Activated naive CD4-positive, alpha-beta T cell treated with anti-CD3 and anti-CD28 coated beads, Interleukin-2, amount 50 U/mL, for 16 hours (primary cell): ENCODE measurements at regions not wholly inside any gene's neighbourhood (a gene's known extent, or its start where the extent isn't known, plus 50 kb on each side); places are given as distances from the start of the nearest gene placed in this dataset.
A peak's percentile ranks its signal among the peaks of the same experiment; 100 is the strongest.
"Not testable (repeated sequence)": the region's sequence is repeated elsewhere in the genome, so short reads cannot be mapped to it uniquely, and the experiment has no call there.

Experiments
- DNase-seq: peaks from one replicate; pipeline ENCODE4 v3.0.0-alpha.2; 2020

DNA sequence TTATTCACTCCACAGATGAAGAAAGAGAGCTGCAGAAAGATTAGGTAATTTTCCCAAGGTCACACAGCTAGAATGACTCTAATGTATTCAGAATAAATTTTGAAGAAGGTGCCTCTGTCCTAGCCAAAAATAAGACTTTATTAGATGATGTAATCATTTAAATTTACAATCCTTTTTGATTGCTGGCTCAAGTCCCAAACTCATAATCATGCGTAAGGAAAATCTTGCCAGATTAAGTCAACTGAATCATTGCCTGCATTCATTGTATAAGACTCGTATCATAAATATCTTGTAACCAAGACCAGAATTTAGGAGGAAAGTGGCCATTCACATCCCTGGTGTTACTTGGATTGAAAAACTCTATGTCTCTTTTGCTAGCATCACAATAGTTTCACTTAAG is 53.1 kb upstream of the STK39 start:
- DNase-seq = no peak

DNA sequence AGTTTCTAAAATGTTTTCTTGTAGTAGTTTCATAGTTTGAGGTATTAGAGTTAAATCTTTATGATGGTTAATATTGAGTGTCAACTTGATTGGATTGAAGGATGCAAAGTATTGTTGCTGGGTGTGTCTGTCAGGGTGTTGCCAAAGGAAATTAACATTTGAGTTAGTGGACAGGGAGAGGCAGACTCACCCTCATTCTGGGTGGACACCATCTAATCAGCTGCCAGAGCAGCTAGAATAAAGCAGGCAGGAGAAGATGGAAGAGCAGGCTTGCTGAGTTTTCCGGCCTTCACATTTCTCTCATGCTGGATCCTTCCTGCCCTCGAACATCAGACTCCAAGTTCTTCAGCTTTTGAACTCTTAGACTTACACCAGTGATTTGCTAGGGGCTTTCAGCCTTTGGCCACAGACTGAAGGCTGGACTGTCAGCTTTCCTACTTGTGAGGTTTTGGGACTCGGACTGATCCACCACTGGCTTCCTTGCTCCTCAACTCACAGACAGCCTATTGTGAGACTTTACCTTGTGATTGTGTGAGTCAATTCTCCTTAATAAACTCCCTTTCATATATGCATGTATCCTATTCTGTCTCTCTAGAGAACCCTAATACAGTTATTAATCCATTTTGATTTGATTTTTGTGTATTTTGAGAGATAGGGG is 56.8 kb upstream of the STK39 start:
- DNase-seq = no peak

DNA sequence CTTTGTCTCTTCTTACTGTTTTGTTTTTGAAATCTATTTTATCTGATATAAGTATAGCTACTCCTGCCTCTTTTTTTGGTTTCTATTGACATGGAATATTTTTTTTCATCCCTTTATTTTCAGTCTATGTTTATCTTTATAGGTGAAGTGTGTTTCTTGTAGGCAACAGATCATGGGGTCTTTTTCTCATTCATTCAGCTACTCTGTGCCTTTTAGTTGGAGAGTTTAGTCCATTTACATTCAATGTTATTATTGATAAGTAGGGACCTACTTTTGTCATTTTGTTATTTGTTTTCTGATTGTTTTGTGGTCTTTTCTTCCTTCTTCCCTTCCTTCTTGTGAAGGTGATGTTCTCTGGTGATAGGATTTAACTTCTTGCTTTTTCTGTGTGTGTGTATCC is 60.0 kb upstream of the STK39 start:
- DNase-seq = no peak

DNA sequence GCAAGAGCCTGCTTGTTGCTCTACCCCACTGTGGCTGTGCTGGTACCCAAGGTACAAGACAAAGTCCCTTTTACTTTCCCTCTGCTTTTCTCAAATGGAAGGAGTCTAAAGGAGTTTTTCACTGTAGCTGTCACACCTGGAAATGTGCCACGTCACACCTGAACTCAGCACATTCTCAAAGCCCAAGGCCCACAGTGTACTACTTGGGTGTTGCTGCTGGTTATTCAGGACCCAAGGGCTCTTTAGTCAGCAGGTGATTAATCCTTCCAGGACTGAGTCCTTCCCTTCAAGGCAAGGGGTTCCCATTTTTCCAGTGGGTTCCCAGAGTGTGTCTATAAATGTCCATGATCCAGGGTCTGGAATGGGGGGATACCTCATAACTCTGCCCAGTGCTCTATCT is 63.2 kb upstream of the STK39 start:
- no peak for DNase-seq

DNA sequence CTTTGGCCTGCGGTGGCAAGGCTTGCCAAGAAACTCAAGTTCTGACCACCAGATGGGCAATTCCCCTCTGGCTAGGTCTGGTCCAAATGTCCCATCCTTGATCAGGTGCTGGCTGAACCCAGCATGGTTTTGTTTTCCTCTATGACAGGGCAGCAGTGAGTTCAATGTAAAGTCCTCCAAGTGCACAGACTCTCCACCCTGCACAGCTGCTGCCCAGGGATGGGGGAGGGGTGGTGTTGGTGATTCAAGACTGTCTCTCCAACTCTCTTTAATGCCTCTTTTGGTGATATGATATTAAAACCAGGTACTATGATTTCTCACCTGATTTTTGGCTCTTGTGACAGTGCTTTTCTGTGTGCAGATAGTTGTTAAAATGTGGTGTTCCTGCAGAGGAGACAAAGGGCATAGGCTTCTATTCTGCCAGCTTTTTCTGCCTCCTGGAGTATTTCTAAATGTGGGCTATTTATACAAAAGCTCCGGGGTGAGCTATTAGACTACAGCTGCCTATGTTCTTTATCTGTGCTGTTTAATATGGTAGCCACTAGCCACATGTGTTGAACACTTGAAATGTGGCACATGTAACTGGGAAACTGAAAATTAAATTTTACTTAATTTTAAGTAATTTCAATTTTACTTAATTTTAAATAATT is 64.0 kb upstream of the STK39 start:
- DNase-seq = no peak

DNA sequence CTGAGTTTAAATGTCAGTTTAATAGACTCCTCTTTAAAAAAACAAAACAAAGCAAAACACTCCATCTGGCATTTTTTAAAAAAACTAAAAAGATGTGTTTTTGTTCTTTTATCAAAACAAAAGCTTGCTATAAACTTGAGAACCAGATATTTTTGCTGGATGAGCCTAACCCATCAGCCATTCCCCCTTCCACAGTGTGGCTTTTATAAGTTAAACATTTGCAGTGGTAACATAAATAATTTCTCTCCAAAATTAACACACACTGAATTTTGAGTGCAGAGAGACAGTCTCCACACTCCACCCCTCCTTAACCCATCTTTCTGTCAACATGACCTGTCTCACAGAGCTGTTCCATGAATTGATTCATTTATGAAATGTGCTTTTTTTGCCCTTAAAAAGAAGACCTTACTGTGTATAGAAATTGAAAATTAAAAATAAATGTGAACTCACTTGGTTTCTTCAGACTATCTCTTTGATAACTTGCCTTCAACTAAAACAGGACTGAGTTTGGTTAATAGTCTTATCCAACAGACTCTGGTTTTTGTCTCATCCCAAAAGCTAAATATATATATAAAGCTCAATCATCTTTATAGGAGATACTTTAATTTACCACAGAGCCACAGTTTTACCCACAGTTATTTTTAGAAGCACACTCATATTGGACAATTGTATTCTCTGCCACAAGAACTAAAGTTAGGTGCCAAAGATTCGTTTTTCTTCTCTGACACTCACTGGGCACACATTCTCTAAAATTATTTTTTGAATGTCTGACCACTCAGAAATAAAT is 64.8 kb upstream of the STK39 start:
- DNase-seq = no peak

DNA sequence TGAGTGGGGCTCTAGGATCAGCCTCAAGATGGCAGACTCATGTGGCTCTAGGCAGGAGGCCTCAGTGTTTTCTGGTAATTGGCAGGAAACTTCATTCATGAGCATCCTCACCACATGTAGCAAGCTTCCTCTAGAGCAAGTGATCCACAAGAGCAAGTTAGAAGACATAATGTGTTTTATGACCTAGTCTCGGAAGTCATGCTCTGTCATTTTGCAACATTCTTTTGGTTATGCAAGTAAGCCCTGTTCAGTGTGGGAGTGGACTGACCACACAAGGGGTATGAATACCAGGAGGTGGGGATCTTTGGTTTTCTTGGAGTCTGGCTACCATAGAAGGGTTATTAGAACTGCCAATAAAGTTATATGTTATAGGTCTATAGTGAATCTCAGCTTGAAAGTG is 66.8 kb upstream of the STK39 start:
- DNase-seq = no peak

DNA sequence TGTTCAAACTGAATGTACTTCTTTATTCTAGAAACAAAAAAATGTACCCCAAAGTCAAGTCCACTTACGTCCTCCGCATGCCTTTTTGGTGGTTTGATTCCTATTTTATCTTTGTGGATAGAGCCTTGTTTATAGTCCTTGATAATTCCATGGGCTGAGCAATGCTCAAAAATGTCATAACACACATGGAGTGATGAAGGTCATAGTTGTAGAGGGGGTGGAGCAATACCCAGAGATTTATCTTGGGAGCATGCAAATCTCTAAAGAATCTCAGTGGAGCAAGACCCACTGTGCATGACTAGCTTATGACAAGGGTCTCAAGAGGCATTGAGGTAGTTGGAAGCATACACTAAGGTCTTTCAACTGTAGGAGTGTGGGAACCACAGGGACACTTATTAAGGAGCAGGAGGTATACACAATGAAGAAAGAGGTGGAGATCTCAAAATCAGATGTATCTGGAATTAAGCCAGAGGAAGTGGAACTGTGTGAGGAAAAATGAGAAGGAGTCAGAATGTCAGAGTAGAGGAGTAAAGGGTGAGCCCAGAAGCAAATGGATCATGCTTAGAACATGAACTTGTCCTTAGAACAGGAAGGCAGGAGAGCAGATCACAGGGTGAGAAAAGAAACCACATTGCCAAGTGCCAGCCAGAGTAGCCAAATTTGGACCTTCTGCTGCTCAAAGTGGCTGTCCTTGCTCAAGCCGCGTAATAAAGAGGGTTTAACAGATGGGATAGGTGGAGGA is 68.1 kb upstream of the STK39 start:
- DNase-seq = no peak

DNA sequence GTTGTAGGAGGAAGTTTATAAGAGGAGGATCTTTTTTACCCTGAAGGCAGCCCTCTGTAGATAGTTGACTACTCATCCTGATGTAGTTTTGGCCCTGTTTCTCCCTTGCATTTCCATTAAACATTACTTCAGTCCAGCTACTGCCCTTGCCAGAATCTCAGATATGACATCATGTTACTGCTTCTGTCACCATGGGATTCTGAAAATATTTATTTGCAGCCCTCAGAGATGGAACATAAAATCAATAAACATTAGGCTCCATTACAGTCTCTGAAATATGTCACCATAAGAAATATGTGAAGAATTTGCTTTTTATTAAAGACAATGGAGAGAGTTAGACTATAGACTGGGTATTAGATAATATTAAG is 68.7 kb upstream of the STK39 start:
- DNase-seq = no peak

DNA sequence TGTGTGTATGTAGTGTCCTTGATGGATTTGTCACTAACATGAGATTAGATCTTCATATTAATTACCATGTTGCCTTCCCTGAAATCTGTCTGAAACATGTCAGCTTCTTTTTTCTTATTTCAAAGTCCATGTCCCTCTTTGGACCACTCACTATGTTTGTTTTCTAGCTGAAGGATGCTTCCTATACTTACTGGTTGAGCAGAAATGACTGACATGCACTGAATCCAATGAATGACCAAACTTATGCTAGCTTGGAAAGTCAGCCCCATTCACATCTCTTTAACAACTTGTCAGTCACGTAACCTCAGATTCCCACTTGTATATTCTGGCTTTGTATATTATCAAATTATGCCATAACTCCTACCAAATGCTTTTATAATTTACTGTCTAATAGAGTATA is 69.9 kb upstream of the STK39 start:
- no peak for DNase-seq

DNA sequence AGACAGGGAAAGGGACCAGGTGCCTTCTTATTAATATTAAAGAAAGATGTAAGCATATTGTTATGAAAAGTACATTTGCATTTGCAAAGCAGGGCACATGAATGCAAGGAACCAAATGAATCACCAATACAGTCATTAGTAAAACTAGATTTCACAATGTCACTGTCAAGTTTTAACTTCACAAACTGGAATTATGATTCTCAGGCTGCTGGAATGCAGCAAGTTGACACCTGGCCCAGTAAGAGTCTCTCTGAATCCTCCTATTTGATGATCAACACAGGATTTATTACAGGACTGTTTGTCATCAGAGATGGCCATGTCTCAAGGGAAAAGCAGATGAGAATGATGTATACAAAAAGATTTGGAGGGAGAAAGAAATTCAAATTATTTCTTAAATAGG is 72.9 kb upstream of the STK39 start:
- no peak for DNase-seq

DNA sequence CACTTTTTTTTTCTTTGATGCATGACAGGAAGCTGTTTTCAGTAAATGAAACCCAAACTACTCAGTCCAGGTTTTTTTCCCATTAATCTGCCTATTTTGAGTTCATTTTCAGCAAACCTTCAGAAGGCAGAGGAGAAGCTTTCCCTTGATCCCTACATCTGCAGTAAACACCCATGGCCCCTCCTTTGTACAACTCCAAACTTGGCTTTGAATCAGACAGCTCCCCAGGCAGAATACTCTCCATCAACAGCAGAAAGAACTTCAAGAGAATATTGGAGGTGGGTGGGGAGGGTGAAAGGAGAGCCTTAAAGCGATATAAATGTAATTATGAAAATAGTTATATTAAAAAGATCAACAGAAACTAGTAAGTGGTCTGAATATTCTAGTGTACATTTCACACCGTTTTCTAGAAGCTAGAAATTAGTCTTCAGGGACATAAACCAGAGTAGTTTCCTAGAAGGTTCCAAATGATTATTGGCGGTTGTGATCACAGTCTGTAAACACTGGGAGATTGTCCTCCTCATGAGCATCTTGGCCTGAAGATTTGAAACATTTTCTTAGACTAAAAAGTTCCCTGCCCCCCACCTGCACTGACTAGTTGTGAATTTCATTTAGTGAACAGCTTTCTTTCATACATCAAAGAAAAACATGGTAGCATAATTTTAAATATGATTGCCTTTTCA is 75.1 kb upstream of the STK39 start:
- DNase-seq = no peak

DNA sequence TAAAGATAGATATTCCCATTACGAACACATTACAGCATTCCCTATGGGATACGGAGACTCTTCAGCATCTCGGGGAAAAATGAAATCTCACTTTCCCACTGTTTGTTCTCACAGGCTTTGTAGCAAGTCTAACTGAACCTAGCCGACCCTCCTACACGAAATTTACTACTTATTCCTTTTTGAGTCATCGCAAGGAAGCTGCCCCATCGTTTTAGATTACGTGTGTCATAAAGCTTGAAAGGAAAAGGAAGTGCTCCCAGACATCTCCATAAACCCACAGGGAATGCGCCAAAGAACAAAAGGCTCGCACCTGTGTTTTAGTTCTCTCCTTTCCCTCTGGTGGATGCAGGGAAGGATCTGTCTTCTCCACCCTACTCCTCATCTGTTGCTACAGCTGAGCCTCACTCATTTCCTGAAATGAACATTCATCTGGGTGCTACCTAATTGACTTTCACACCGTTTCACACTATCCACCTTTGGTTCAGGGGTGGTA is 76.2 kb upstream of the STK39 start:
- DNase-seq = no peak

DNA sequence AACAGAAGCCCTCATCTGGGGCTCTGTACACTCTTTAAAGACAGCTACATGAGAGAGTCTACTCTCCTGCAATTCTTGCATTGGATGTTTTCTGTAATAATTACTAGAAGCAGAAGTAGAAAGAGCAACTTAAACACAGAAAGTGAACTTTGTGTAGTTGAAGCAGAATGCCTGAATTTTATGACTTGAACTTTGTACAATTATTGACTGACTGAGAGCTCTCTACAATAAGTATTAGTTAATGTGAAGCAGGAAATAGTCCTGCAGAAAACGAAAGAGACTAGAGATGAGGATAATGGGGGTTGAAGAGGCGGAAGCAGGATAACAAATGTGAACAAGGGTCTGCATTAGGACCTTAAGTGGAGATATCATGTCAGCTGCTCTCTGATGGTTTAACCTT is 79.2 kb upstream of the STK39 start:
- DNase-seq = no peak

DNA sequence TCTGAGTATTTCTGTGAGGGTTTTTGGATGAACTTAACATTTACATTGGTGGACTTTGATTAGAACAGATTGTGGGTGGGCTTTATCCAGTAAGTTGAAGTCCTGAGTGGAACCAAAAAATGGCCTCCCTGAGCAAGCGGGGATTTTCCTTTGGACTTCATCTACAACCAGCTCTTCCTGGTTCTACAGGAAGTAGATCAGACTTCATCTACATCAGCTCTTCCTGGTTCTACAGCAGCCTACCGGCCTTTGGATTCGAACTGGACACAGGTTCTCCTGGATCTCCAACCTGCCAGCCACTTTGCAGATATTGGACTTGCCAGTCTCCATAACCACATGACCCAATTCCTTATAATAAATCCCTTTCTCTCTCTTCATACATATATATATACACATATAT is 79.9 kb upstream of the STK39 start:
- no peak for DNase-seq

DNA sequence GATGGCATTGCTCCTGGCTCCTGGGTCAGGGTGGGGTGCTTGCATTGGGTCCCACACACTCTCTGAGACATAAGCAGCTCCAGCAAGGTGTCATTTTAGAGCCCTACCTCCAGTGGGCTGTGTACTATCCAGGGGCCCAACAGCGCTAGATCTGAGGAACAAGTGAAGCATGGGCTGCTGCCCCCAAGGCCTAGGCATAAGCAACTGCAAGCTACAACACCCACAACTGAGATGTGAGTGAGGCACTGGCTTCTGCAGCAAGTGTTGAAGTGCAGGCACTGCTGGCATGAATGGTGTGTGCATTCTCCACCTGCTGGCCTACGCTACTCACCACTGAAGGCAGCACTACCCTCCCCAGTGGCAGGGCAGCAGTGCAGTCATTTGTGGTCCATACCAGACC is 81.0 kb upstream of the STK39 start:
- DNase-seq = no peak

DNA sequence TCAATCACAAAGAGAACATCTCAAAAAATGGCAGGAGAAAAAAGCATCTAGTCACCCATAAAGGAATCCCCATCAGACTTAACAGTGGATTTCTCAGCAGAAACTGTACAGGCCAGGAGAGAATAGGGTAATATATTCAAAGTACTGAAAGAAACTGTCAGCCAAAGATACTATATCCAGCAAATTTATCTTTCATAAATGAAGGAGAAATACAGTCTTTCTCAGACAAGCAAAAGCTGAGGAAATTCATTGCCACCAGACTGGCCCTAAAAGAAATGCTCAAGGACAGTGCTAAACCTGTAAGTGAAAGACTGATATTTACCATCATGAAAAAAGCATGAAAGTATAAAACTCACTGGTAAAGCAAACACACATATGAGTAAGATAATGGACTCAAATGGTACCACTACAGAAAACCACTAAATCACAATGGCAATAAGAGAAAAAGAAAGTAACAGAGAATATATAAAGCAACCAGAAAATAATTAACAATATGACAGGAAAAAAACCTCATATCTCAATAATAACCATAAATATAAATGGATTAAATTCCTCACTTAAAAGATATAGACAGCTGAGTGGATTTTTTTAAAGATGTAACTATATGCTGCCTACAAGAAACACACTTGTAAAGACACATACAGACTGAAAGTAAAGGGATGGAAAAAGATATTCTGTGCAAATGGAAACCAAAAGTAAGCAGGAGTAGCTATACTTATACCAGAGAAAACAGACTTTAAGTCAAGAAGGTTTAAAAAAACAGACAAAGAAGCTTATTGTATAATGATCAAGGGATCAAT is 83.4 kb upstream of the STK39 start:
- DNase-seq = no peak

DNA sequence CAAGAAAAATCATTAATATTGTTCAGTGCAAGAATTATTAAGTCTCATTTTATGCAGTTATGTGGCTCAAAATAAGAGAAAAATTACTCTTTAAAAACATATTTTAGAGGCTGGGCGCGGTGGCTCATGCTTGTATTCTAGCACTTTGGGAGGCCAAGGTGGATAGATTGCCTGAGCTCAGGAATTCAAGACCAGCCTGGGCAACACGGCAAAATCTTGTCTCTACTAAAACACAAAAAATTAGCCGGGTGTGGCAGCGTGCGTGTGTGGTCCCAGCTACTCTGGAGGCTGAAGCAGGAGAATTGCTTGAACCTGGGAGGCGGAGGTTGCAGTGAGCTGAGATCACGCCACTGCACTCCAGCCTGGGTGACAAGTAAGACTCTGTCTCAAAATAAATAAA is 87.9 kb upstream of the STK39 start:
- DNase-seq = not testable (repeated sequence)

DNA sequence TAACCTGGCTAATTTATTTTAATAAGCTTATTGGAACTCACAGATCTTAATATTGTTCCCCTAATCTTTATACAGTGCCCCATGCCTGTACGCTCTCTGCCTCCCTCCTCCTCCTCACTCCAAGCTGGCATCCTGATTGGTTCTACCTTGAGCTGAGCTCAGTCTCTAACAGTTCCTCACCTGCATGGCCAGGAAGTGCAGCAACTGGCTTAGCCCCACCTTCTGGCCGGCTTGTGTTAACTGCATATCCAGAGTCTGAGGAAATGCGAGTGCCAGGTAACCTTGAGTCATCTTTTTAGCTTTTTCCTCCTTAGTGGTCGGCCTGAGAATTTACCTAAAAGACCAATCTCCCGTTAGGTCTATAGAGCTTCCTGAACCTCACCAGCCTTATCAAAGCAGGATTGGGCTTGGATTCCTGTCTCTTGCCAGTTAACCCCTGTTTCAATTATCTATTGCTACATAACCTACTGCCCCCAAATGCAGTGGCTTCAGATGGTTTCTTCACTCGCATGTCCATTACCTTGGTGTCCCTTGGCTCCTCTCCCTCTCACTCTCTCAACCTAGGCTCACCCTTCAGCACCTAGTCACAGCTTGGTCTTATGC is 89.5 kb upstream of the STK39 start:
- DNase-seq = peak; percentile 59

DNA sequence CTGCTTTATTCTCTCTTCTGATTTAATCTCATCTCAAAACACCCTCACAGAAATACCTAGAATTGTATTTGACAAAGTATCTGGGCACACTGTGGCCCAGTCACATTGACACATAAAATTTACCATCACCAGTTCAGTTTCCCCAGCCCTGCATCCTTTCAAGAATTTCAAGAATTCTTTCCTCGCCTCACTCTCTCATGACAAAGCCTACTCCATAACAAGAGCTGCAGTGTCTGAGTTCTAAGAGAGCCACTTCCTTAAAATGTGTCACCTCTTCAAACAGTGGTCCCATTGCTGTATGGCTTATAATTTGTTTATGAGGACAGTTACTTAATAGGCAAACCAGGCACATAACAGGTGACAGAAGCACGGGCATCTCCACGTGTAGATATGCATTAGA is 90.9 kb upstream of the STK39 start:
- DNase-seq = no peak

DNA sequence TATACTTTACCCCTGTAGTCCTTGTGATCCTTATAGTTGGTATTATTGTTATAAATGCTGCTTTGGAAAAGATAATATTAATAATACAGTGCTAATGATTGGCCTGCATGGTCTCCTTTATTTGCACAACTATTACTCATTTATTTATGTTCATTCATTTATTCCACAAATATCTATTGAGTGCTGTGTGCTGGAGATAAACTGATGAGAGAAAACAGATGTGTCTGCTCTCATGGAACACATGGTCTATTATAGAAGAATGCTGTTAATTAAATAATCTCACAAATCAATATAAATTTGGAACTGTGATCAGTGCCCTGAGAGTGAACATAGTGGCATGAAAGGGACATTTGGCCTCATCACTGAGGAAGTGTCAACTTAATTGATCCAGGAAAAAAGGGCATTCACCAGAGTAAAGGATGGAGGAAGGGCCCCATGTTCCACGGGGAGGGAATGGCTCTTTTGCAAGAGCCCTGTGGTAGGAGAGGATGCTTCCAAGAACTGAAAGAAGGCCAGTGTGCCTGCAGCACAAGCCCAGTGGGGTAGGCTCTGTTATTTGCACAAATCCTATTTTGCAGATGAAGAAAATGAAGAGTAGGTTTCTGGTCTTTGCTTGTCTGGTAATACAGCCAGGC is 91.5 kb upstream of the STK39 start:
- DNase-seq = no peak
